ENCODE measurements at regions not wholly inside any gene's neighbourhood (a gene's known extent, or its start where the extent isn't known, plus 50 kb on each side); places are given as distances from the start of the nearest gene placed in this dataset.

GRCh38 chr12:91273560-91273959 is 90.9 kb upstream of the DCN start:
- no peaks in the 10 kb centered on the region for H3F3A ChIP-seq (ENCODE audit: insufficient read depth, low read length)
- no peak overlapping the region for H3K9ac ChIP-seq (ENCODE audit: low read length)
- no peaks in the 10 kb centered on the region for H3K79me2 ChIP-seq (ENCODE audit: low read length)
- no peak overlapping the region for H3K4me2 ChIP-seq (ENCODE audit: low read depth, low read length)
- no peaks in the 10 kb centered on the region for H3K27me3 ChIP-seq (replicated peaks; ENCODE audit: insufficient read depth, low read length)
- H3K27ac ChIP-seq (ENCODE audit: low read length) = no peak overlapping the region
- no peaks in the 10 kb centered on the region for H3K4me1 ChIP-seq (ENCODE audit: low read length)
- no peak for TF ChIP-seq EZH2phosphoT487 (IDR thresholded peaks at IDR 0.05; ENCODE audit: low read length)
- TF ChIP-seq CTCF (IDR thresholded peaks at IDR 0.05; ENCODE audit: low read length) = no peak
- TF ChIP-seq EZH2 (optimal IDR thresholded peaks at IDR 0.05; ENCODE audit: low read depth, low read length) = no peak
- no peaks in the 10 kb centered on the region for H3K36me3 ChIP-seq (replicated peaks; ENCODE audit: insufficient read depth, low read length)
- H3K4me3 ChIP-seq (ENCODE audit: low read length) = no peak overlapping the region
- no peaks in the 10 kb centered on the region for H4K20me1 ChIP-seq (ENCODE audit: insufficient read depth, low read length)
- H2AFZ ChIP-seq (ENCODE audit: low read length) = no peak overlapping the region
- DNase-seq = no peak
- H3K9me3 ChIP-seq (replicated peaks; ENCODE audit: insufficient read depth, low read length) = no peaks in the 10 kb centered on the region
- no peaks in the 10 kb centered on the region for H3K9me2 ChIP-seq (replicated peaks; ENCODE audit: insufficient read depth, low read length)

- TF ChIP-seq EZH2phosphoT487 (IDR thresholded peaks at IDR 0.05; ENCODE audit: low read length) (no peak), CTCF (IDR thresholded peaks at IDR 0.05; ENCODE audit: low read length) (no peak)
- no peak overlapping the region for H2AFZ ChIP-seq (ENCODE audit: low read length)
- H3K9ac ChIP-seq (ENCODE audit: low read length) = no peak overlapping the region
- H3K9me3 ChIP-seq (replicated peaks; ENCODE audit: insufficient read depth, low read length) = no peaks in the 10 kb centered on the region
- H3F3A ChIP-seq (ENCODE audit: insufficient read depth, low read length) = no peaks in the 10 kb centered on the region
- no peaks in the 10 kb centered on the region for H4K20me1 ChIP-seq (ENCODE audit: insufficient read depth, low read length)
- no peak overlapping the region for H3K27ac ChIP-seq (ENCODE audit: low read length)
- no peak overlapping the region for H3K4me2 ChIP-seq (ENCODE audit: low read depth, low read length)
- no peak overlapping the region for H3K4me3 ChIP-seq (ENCODE audit: low read length)
- no peaks in the 10 kb centered on the region for H3K27me3 ChIP-seq (replicated peaks; ENCODE audit: insufficient read depth, low read length)
- DNase-seq = no peak
- no peaks in the 10 kb centered on the region for H3K9me2 ChIP-seq (replicated peaks; ENCODE audit: insufficient read depth, low read length)
- H3K4me1 ChIP-seq (ENCODE audit: low read length) = no peaks in the 10 kb centered on the region
- no peaks in the 10 kb centered on the region for H3K79me2 ChIP-seq (ENCODE audit: low read length)
- H3K36me3 ChIP-seq (replicated peaks; ENCODE audit: insufficient read depth, low read length) = no peaks in the 10 kb centered on the region
Observed at GRCh38 chr12:91272461-91273063, 89.9 kb upstream of the DCN start.

- Histone ChIP-seq H3K79me2 (ENCODE audit: low read length) (no peaks in the 10 kb centered on the region), H2AFZ (ENCODE audit: low read length) (no peak overlapping the region), H3K9me2 (replicated peaks; ENCODE audit: insufficient read depth, low read length) (no peaks in the 10 kb centered on the region), H3K9me3 (replicated peaks; ENCODE audit: insufficient read depth, low read length) (no peaks in the 10 kb centered on the region), H3K4me2 (ENCODE audit: low read depth, low read length) (no peak overlapping the region), H3F3A (ENCODE audit: insufficient read depth, low read length) (no peaks in the 10 kb centered on the region), H3K27me3 (replicated peaks; ENCODE audit: insufficient read depth, low read length) (no peaks in the 10 kb centered on the region), H3K4me3 (ENCODE audit: low read length) (no peak overlapping the region), H3K27ac (ENCODE audit: low read length) (no peak overlapping the region), H3K4me1 (ENCODE audit: low read length) (no peaks in the 10 kb centered on the region), H3K36me3 (replicated peaks; ENCODE audit: insufficient read depth, low read length) (no peaks in the 10 kb centered on the region), H3K9ac (ENCODE audit: low read length) (no peak overlapping the region), H4K20me1 (ENCODE audit: insufficient read depth, low read length) (no peaks in the 10 kb centered on the region)
- TF ChIP-seq EZH2 (optimal IDR thresholded peaks at IDR 0.05; ENCODE audit: low read depth, low read length) = no peak
- no peak for TF ChIP-seq EZH2phosphoT487 (IDR thresholded peaks at IDR 0.05; ENCODE audit: low read length)
- no peak for TF ChIP-seq CTCF (IDR thresholded peaks at IDR 0.05; ENCODE audit: low read length)
- no peak for DNase-seq
Observed at GRCh38 chr12:91271185-91271584, 88.6 kb upstream of the DCN start.
